ENCODE measurements at regions not wholly inside any gene's neighbourhood (a gene's known extent, or its start where the extent isn't known, plus 50 kb on each side); places are given as distances from the start of the nearest gene placed in this dataset.

DNA sequence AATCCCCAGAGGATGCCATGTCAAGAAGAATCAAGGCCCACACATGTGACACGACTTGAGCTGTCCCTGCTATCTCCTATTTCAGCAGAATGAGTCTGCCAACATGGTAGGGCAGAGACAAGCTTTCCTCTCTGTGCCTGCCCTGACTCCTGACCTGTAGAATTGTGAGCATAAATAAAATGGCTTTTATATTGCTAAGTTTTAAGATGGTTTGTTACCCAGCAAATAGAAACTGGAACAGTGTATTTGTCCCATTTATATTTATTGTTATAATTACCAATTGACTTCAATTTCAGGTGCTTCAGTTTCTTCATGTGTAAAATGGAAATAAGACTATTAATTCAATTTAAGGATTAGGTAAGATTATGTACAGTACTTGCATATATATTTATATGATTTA lies 90.5 kb downstream of the ASB1 start:
- TF ChIP-seq, protein P1, sequence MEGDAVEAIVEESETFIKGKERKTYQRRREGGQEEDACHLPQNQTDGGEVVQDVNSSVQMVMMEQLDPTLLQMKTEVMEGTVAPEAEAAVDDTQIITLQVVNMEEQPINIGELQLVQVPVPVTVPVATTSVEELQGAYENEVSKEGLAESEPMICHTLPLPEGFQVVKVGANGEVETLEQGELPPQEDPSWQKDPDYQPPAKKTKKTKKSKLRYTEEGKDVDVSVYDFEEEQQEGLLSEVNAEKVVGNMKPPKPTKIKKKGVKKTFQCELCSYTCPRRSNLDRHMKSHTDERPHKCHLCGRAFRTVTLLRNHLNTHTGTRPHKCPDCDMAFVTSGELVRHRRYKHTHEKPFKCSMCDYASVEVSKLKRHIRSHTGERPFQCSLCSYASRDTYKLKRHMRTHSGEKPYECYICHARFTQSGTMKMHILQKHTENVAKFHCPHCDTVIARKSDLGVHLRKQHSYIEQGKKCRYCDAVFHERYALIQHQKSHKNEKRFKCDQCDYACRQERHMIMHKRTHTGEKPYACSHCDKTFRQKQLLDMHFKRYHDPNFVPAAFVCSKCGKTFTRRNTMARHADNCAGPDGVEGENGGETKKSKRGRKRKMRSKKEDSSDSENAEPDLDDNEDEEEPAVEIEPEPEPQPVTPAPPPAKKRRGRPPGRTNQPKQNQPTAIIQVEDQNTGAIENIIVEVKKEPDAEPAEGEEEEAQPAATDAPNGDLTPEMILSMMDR (IDR thresholded peaks at IDR 0.05) = no peak
- no peak for TF ChIP-seq EP300 (IDR thresholded peaks at IDR 0.05)
- no peak for TF ChIP-seq POLR2A (IDR thresholded peaks at IDR 0.05)

Data from tibial nerve (tissue), 4 donors.